Prostate gland (tissue), 1 donor: ENCODE measurements at regions not wholly inside any gene's neighbourhood (a gene's known extent, or its start where the extent isn't known, plus 50 kb on each side); places are given as distances from the start of the nearest gene placed in this dataset.

ENCODE experiments used
- POLR2A ChIP-seq: fragments of 450-650 bp; IDR thresholded peaks from one replicate; pipeline ENCODE4 v1.6.1; 2016; ENCODE audit warnings: antibody characterized with exemption, mild to moderate bottlenecking
- POLR2AphosphoS5 ChIP-seq: sonication (generic); formaldehyde crosslinking; IDR thresholded peaks from one replicate; pipeline ENCODE4 v1.6.1; 2017; ENCODE audit warnings: antibody characterized with exemption

DNA sequence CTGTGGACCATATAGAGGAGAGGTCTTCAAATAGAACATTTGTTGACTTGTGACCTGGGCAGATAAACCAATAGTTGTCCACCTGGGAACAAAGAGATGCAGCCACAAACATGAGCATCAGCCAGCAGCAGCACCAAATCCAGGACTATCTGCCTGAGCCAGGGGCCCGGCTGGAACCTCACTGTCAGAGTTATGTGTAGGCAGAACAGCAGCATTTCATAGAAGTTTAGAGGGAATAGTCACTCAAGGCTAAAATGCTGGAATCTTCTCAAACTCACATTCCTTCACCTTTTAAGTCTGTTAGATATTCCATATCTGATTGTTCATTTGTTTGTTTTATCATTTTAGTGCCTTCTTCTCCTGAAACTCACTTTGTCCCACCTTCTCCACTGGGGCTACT, 72.2 kb upstream of the IL6 start:
- TF ChIP-seq POLR2AphosphoS5 (no peak), POLR2A (no peak)
